Activated T-cell treated with anti-CD3 and anti-CD28 coated beads, Interleukin-2, amount 50 U/mL, for 1 hour (primary cell): ENCODE measurements at regions not wholly inside any gene's neighbourhood (a gene's known extent, or its start where the extent isn't known, plus 50 kb on each side); places are given as distances from the start of the nearest gene placed in this dataset.
"Not testable (repeated sequence)": the region's sequence is repeated elsewhere in the genome, so short reads cannot be mapped to it uniquely, and the experiment has no call there.

ENCODE experiments used
- DNase-seq: peaks from one replicate; pipeline ENCODE4 v3.0.0-alpha.2; 2020

GRCh38 chr4:20122198-20122988 is 129.3 kb upstream of the SLIT2 start:
- DNase-seq: no peak

DNA sequence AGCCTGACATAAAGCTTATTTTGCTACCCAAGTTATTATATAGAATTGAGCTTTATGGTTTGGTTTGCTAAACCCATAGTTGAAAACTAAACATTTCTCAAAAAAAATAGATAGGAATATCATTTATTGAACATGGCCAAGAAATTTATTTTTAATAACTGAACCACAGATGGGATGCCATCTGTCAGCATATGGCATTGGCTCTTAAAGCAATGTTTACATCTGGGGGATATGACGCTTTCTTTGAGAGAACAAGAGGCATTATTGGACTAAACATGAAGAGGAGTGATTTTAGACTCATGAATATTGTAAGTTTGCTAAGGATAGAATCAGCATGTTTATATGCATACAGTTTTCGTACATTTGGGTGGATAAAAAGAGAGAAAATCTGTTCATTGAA is 132.6 kb upstream of the SLIT2 start:
- no peak for DNase-seq

- DNase-seq: no peak
Observed at GRCh38 chr4:20109391-20109790, 142.3 kb upstream of the SLIT2 start.

DNA sequence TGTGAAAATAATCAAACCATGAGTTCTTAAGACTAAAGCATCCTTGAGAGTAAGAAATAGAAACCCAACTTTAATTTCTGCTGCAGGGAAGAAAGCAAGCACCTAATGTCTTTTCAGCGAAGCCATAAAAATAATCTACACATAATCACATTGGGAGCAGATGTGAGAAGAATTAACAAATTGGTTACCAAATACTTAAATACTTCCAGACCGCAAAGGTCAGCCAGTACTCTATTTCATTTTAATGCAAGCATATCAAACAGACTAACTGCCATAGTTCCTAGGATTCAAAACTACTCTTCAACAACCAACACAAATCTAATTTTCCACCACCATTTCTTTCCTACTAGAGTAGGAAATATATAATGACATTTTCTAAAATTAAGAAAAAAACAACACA is 144.8 kb upstream of the SLIT2 start:
- DNase-seq: no peak

DNA sequence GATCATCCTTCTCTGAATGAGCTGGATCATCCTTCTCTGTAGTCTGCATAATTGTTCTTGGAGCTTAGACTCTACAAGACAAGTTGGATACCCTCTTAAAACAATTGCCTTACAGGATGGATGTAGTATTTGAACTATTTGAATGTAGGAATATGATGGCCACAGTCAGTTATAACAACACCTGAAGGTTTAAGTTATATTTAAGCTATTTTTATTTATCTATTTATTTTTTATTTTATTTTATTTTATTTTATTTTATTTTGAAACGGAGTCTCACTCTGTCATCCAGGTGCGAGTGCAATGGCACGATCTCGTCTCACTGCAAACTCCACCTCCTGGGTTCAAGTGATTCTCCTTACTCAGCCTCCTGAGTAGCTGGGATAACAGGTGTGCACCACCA is 149.9 kb upstream of the SLIT2 start:
- DNase-seq: no peak

GRCh38 chr4:20096911-20097310 is 154.8 kb upstream of the SLIT2 start:
- DNase-seq: no peak

GRCh38 chr4:20095805-20096541 is 155.7 kb upstream of the SLIT2 start:
- no peak for DNase-seq

DNA sequence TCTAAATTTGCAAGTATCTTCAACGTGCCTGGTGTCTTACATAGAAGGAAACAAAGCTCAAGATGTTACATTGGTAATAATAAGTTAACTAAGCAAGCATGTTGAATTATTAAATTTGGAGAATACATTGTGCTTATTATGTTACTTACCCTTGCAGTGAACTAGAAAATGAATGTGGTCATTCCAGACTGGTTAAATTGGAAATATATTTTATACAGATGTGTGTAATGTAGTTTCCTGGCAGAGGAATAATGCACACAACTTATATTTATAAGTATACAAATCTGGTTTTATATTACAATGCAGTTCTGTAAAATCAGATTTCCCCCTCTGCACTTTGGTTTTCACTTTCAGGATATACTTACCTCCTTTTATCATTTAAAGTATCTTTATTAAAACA is 159.9 kb upstream of the SLIT2 start:
- no peak for DNase-seq

DNA sequence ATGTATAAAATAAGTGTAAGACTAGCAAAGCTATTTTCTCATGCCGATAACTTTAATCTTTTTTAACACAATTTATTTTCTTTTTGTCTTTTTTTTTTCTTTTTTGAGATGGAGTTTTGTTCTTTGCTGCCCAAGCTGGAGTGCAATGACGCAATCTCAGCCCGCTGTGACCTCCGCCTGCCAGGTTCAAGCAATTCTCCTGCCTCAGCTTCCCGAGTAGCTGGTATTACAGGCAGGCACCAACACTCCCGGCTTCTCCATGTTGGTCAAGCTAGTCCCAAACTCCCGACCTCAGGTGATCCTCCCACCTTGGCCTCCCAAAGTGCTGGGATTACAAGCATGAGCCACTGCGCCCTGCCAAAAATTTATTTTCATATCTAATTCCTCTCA is 164.2 kb upstream of the SLIT2 start:
- DNase-seq: no peak

DNA sequence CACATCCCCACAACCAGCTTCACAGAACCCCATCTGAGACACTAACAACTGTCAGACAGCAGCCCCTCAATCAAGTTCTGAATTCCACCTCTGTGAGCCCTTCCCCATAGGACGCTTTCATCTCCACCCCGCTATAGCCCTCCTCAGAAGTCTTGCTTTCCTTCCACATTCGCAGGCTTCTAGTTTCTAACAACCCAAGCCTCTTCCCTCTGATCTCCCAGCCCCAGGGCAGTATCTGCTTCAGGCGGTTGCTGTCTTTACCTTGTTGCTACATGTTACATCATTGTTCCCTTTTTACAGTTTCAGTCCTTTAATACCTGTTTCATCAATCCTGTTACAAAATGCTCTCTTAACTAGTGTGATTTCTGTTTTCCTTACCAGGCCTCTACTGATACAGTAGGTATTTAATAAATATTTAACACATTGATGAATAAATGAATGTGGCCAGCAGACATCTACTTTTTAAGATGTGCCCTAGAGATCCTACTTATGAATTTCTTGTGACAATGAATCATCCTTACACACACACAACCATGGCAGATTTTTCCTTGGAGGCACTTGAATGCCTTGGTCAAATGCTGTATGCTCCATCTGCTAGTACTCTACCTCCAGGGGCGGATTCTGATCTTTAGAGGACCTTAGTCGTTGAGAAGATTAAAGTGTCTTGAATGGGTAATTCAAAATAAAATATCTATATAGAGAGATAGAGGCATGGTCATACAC is 164.7 kb upstream of the SLIT2 start:
- DNase-seq: no peak

DNA sequence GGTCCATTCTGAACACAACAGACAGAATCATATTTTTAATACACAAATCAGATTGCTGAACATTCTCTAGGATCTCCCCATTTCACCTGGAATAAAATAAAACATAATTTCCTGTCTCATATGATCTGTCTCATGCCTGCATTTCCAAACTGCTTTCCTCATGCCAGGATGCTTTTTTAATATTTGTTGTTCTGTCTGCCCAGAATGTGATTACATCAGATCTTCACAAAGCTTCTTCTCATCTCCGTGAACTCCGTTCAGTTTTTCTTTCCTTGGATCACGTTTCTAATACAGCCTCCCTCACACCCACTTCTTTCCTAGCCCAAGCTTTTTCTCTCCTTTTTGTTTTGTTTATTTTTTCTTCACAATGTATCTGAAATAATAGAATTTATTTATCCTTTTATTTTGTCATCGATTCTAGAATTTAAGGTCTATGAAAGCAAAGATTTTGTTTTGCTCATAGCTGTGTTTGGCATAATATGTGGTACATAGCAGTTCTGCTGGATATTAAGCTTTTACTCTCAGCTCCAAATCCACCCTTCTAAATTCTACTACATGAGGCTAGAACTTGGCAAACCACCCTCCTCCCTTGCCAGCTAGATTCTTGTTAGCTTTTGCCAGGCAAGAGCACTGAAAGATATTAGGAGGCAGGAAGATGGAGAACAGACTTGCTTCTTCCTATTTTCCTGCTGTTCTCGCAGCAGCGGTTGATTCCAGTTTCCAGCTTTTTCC is 165.5 kb upstream of the SLIT2 start:
- no peak for DNase-seq

- DNase-seq: no peak
Observed at GRCh38 chr4:20085653-20086052, 166.1 kb upstream of the SLIT2 start.

DNA sequence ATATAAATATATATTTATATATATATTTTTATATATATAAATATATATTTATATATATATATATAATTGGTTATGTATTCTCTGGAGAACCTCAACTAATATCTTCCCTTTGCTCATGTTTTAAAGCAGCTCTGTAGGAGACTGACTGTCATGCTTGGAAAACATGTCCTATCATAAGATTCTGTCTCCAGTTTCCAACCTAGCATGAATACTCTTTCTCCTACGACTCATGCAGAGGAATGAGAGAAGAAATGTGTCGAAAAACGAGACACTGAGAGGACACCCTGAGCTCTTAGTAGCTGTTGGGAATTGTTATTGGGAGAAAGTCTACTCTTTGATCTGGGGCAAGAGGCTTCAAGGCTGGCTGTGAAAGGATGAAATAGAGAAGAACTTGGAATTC is 166.5 kb upstream of the SLIT2 start:
- DNase-seq: no peak

GRCh38 chr4:20084488-20084887 is 167.2 kb upstream of the SLIT2 start:
- no peak for DNase-seq

GRCh38 chr4:20078644-20079043 is 173.1 kb upstream of the SLIT2 start:
- DNase-seq: no peak

GRCh38 chr4:20075248-20075871 is 176.3 kb upstream of the SLIT2 start:
- no peak for DNase-seq

- DNase-seq: no peak
Observed at GRCh38 chr4:20074450-20074849, 177.3 kb upstream of the SLIT2 start.

GRCh38 chr4:20065952-20066351 is 185.8 kb upstream of the SLIT2 start:
- DNase-seq: no peak

GRCh38 chr4:20062857-20063256 is 188.8 kb upstream of the SLIT2 start:
- DNase-seq: not testable (repeated sequence)

DNA sequence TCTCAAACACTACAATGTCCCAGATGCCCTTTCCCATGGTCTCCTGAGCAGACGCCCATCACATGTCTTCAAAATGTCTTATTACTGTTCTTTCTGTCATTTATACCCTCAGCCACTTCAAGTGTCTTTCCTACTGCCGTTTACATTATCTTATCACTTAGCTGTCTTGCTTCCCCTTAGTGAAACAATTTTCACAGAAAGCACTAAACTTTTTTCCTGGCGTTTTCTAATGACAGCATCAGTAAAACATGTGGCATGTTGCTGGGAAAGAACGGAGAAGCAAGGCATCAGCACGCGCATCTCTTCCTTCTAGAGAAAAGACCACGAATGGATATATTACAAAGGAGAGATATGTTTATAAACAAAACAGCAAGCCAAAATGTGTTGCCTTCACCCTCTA is 189.7 kb upstream of the SLIT2 start:
- no peak for DNase-seq

GRCh38 chr4:20050768-20051167 is 200.9 kb upstream of the SLIT2 start:
- DNase-seq: no peak

DNA sequence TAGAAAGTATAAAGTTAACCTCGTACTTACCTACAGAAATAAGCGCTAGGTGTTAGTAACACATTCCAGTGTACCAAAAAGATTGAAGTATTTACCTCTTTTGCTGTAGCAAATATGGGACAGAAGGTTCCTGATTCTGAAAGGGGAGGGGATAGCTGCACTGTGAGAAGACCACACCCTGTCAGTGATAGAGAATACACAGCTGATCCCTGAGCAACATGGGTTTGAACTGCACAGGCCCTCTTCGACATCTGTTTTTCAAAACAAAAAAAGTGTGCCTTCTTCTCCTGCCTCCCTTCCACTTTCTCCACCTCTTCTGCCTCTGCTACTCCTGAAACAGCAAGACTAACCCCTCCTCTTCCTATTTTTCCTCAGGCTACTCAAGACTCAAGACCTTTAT is 201.8 kb upstream of the SLIT2 start:
- no peak for DNase-seq
